Panc1 (cell line): ENCODE measurements at regions not wholly inside any gene's neighbourhood (a gene's known extent, or its start where the extent isn't known, plus 50 kb on each side); places are given as distances from the start of the nearest gene placed in this dataset.

Experiments
- CTCF ChIP-seq: fragments of 450-650 bp; IDR thresholded peaks from 2 replicates; pipeline ENCODE4 v1.5.1; 2017; ENCODE audit warnings: mild to moderate bottlenecking
- POLR2AphosphoS5 ChIP-seq: IDR thresholded peaks from 2 replicates; pipeline ENCODE4 v1.6.1; 2012; ENCODE audit warnings: mild to moderate bottlenecking, low read depth, low read length, moderate library complexity
- REST ChIP-seq, 2 experiments: IDR thresholded peaks; 2 replicates each; pipeline ENCODE4 v1.6.1; 2011 to 2012; ENCODE audit warnings: low read depth in 2 of 2, control low read depth in 1 of 2, low read length in 1 of 2, mild to moderate bottlenecking in 1 of 2, moderate library complexity in 1 of 2; ENCODE audit not compliant: insufficient read depth in 1 of 2
- SIN3A ChIP-seq: IDR thresholded peaks from 2 replicates; pipeline ENCODE4 v1.6.1; 2012; ENCODE audit warnings: low read depth, mild to moderate bottlenecking, low read length, moderate library complexity, borderline replicate concordance; ENCODE audit not compliant: insufficient read depth
- TCF7L2 ChIP-seq: IDR thresholded peaks from 2 replicates; pipeline ENCODE4 v1.6.1; 2011; ENCODE audit warnings: mild to moderate bottlenecking, low read depth, low read length, inconsistent platforms

GRCh38 chr16:8005096-8005860, 585.0 kb downstream of the TMEM114 start:
- TF ChIP-seq CTCF (no peak), POLR2AphosphoS5 (no peak), TCF7L2 (no peak), REST (IDR thresholded peaks at IDR 0.05; ENCODE audit: insufficient read depth in 1 of 2, low read depth in 2 of 2, low read length in 1 of 2) (no peak), SIN3A (no peak)
